SK-N-SH (cell line): ENCODE measurements at regions not wholly inside any gene's neighbourhood (a gene's known extent, or its start where the extent isn't known, plus 50 kb on each side); places are given as distances from the start of the nearest gene placed in this dataset.

Experiments used
- CTCF ChIA-PET: fragments of 300-600, 350-600 bp; formaldehyde crosslinking; extraction: SDS; loops from one replicate; lab custom pipeline; 2021; lab: Yijun Ruan, JAX
- POLR2A ChIA-PET: fragments of 350-600 bp; sonication (Branson Sonifier 250); formaldehyde crosslinking; extraction: SDS; loops from one replicate; lab custom pipeline; 2020; ENCODE audit warnings: antibody characterized with exemption, inconsistent platforms; lab: Yijun Ruan, JAX
- DNase-seq: peaks from one replicate; pipeline ENCODE4 v3.0.0; 2012
- H2AFZ ChIP-seq: fragments of 200-600 bp; sonication (generic); 2 replicates; pipeline ENCODE4 v1.8.1; 2016; ENCODE audit warnings: antibody characterized with exemption, mild to moderate bottlenecking, low read depth
- H3F3A ChIP-seq: fragments of 200-600 bp; sonication (generic); replicated peaks from 2 replicates; pipeline ENCODE3; 2016; ENCODE audit warnings: antibody characterized with exemption, mild to moderate bottlenecking; ENCODE audit not compliant: insufficient read depth
- H3K27ac ChIP-seq, 2 experiments: fragments of 200-500 bp in 1 of 2; fragments of 200-600 bp in 1 of 2; sonication (Bioruptor generic) in 1 of 2; sonication (generic), shearing (Covaris generic) in 1 of 2; 2 replicates each; pipeline versions ENCODE4 v1.5.1 to v1.6.1; 2014 to 2016; ENCODE audit warnings: low read depth in 2 of 2, inconsistent platforms in 1 of 2, low read length in 1 of 2, mild to moderate bottlenecking in 1 of 2, mixed read lengths in 1 of 2
- H3K27me3 ChIP-seq: fragments of 200-600 bp; sonication (generic), shearing (Covaris generic); 2 replicates; pipeline ENCODE4 v1.6.1; 2016; ENCODE audit warnings: mixed run types; ENCODE audit not compliant: insufficient read depth
- H3K36me3 ChIP-seq, 2 experiments: fragments of 200-500 bp in 1 of 2; fragments of 200-600 bp in 1 of 2; sonication (Bioruptor generic) in 1 of 2; sonication (generic) in 1 of 2; replicated peaks in 1 of 2; 2 replicates each; pipeline versions ENCODE3 to v1.5.1; 2014 to 2016; ENCODE audit warnings: low read length in 1 of 2, mild to moderate bottlenecking in 1 of 2; ENCODE audit not compliant: insufficient read depth in 2 of 2, control insufficient read depth in 1 of 2
- H3K4me1 ChIP-seq, 2 experiments: fragments of 200-500 bp in 1 of 2; fragments of 200-600 bp in 1 of 2; sonication (Bioruptor generic) in 1 of 2; sonication (generic), shearing (Covaris generic) in 1 of 2; 2 replicates each; pipeline versions ENCODE4 v1.5.1 to v1.6.1; 2014 to 2016; ENCODE audit warnings: low read depth in 1 of 2, low read length in 1 of 2, mixed run types in 1 of 2; ENCODE audit not compliant: insufficient read depth in 2 of 2, control insufficient read depth in 1 of 2
- H3K4me2 ChIP-seq: fragments of 200-600 bp; sonication (generic), shearing (Covaris generic); 2 replicates; pipeline ENCODE4 v1.6.1; 2017; ENCODE audit warnings: mixed run types
- H3K4me3 ChIP-seq, 2 experiments: fragments of 200-500 bp in 1 of 2; fragments of 200-600 bp in 1 of 2; sonication (Bioruptor generic) in 1 of 2; sonication (generic), shearing (Covaris generic) in 1 of 2; 2 replicates each; pipeline versions ENCODE4 v1.5.1 to v1.8.1; 2014 to 2016; ENCODE audit warnings: low read depth in 2 of 2, inconsistent platforms in 1 of 2, low read length in 1 of 2, mild to moderate bottlenecking in 1 of 2, mixed read lengths in 1 of 2, moderate library complexity in 1 of 2
- H3K79me2 ChIP-seq: fragments of 200-600 bp; sonication (generic); 2 replicates; pipeline ENCODE4 v1.8.1; 2017; ENCODE audit warnings: mild to moderate bottlenecking; ENCODE audit not compliant: insufficient read depth
- H3K9ac ChIP-seq: fragments of 200-600 bp; sonication (generic); 2 replicates; pipeline ENCODE4 v1.6.1; 2017; ENCODE audit warnings: mixed run types
- H3K9me2 ChIP-seq: fragments of 200-600 bp; sonication (generic); 2 replicates; pipeline ENCODE4 v1.6.1; 2017; ENCODE audit warnings: mixed run types
- H3K9me3 ChIP-seq: fragments of 200-600 bp; sonication (generic); 2 replicates; pipeline ENCODE4 v1.6.1; 2017; ENCODE audit warnings: mixed run types, mild to moderate bottlenecking, moderate library complexity
- H4K20me1 ChIP-seq: fragments of 200-600 bp; sonication (generic); 2 replicates; pipeline ENCODE4 v1.6.1; 2017; ENCODE audit warnings: mild to moderate bottlenecking, mixed run types; ENCODE audit not compliant: insufficient read depth
- EZH2phosphoT487 ChIP-seq: fragments of 200-600 bp; sonication (generic); IDR thresholded peaks from 2 replicates; pipeline ENCODE4 v1.6.1; 2017; ENCODE audit warnings: low read depth, mixed run types, mild to moderate bottlenecking, antibody characterized with exemption, moderate library complexity, borderline replicate concordance
- GABPA ChIP-seq: IDR thresholded peaks from 2 replicates; pipeline ENCODE4 v1.4.0; 2012; ENCODE audit warnings: low read depth, mild to moderate bottlenecking
- GATA2 ChIP-seq: sonication (generic); formaldehyde crosslinking; IDR thresholded peaks from 2 replicates; pipeline ENCODE4 v1.5.0; 2020; ENCODE audit warnings: mild to moderate bottlenecking, missing genetic modification reagents
- IRF3 ChIP-seq: fragments of 150-350 bp; IDR thresholded peaks from 2 replicates; pipeline ENCODE4 v1.6.1; 2016; ENCODE audit warnings: mild to moderate bottlenecking, low read depth, low read length
- MXI1 ChIP-seq: IDR thresholded peaks from 2 replicates; pipeline ENCODE4 v1.6.1; 2012; ENCODE audit warnings: mild to moderate bottlenecking, low read depth, low read length, improper control_type of control experiment
- NFIC ChIP-seq: IDR thresholded peaks from 2 replicates; pipeline ENCODE4 v1.4.0; 2012; ENCODE audit warnings: borderline replicate concordance
- RAD21 ChIP-seq: IDR thresholded peaks from 2 replicates; pipeline ENCODE4 v1.6.1; 2012; ENCODE audit warnings: mild to moderate bottlenecking, low read length
- REST ChIP-seq: IDR thresholded peaks from 2 replicates; pipeline ENCODE4 v1.6.1; 2012; ENCODE audit warnings: mild to moderate bottlenecking, low read depth, low read length, moderate library complexity
- YY1 ChIP-seq: IDR thresholded peaks from 2 replicates; pipeline ENCODE4 v1.4.0; 2012; ENCODE audit warnings: low read depth, mild to moderate bottlenecking
- WGBS: methylation state at CpG from one replicate; pipeline ENCODE4 v1.1.6; 2017; ENCODE audit warnings: low lambda C conversion rate; 5-methylcytosine and 5-hydroxymethylcytosine counted together
- TF ChIP-seq, protein P1 (sequence below): fragments of 150-350 bp; IDR thresholded peaks from 2 replicates; pipeline ENCODE4 v1.6.1; 2017; ENCODE audit warnings: antibody characterized with exemption, low read length, low read depth, borderline replicate concordance

GRCh38 chr12:127143020-127143419 lies 1124.0 kb upstream of the TMEM132C start (continued):
- TF ChIP-seq, protein P1, sequence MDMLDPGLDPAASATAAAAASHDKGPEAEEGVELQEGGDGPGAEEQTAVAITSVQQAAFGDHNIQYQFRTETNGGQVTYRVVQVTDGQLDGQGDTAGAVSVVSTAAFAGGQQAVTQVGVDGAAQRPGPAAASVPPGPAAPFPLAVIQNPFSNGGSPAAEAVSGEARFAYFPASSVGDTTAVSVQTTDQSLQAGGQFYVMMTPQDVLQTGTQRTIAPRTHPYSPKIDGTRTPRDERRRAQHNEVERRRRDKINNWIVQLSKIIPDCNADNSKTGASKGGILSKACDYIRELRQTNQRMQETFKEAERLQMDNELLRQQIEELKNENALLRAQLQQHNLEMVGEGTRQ = no peak
- no peak for TF ChIP-seq GATA2 (CRISPR knock-in tag)
- TF ChIP-seq EZH2phosphoT487 = no peak

DNA sequence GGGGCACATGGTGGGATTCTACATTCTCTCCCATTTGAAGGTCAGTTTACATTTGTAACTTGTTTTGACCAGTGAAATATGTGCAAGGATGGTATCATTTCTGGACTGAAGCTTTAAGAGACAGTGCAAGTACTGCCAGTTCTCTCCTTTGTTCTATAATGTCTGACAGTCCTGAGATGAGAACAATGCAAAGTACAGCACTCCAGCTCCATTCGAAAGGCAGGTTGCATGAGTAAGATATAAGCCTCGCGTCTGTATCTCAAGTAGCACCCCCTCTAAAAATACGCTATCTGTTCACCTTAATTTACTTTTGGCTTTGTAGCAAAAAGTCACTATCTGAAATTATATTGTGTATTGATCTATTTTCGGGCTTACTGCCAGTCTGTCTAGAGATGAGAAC lies 1122.2 kb upstream of the TMEM132C start:
- H3K4me1 ChIP-seq = peaks cover 0 to 3% of the 10 kb centered on the region in 2 experiments; a peak in 1 of 4 replicates
- no peaks in the 10 kb centered on the region for H3K9me3 ChIP-seq
- H3F3A ChIP-seq = no peaks in the 10 kb centered on the region
- no peaks in the 10 kb centered on the region for H3K9me2 ChIP-seq
- TF ChIP-seq REST (no peak), IRF3 (no peak), NFIC (no peak), YY1 (no peak), GATA2 (CRISPR knock-in tag) (no peak), MXI1 (no peak), RAD21 (no peak), GABPA (no peak)
- ChIA-PET CTCF (no interaction called here), POLR2A (no interaction called here)
- no peak overlapping the region for H2AFZ ChIP-seq
- no peaks in the 10 kb centered on the region for H3K79me2 ChIP-seq
- no peak overlapping the region for H3K9ac ChIP-seq
- DNase-seq = no peak
- WGBS = 63% methylated on average over 5 of the region's 5 CpGs
- no peak overlapping the region for H3K27ac ChIP-seq
- no peaks in the 10 kb centered on the region for H3K36me3 ChIP-seq
- H3K4me3 ChIP-seq = no peak overlapping the region
- H4K20me1 ChIP-seq = no peaks in the 10 kb centered on the region
- no peaks in the 10 kb centered on the region for H3K27me3 ChIP-seq
- no peak overlapping the region for H3K4me2 ChIP-seq
